CD4-positive, alpha-beta T cell (primary cell): ENCODE measurements at regions not wholly inside any gene's neighbourhood (a gene's known extent, or its start where the extent isn't known, plus 50 kb on each side); places are given as distances from the start of the nearest gene placed in this dataset.

Source experiments
- ATAC-seq: fragments of 200-7000 bp; cut with Tn5 transposase; one replicate; pipeline ENCODE4 v1.10.0; 2022; ENCODE audit warnings: mild to moderate bottlenecking; ENCODE audit not compliant: poor library complexity
- CTCF ChIA-PET: fragments of 350-600 bp; sonication (Branson Sonifier 250); formaldehyde crosslinking; loops from one replicate; lab custom pipeline; 2021; ENCODE audit warnings: antibody characterized with exemption, inconsistent platforms; lab: Charles Lee
- POLR2A ChIA-PET: fragments of 350-600 bp; sonication (Branson Sonifier 250); formaldehyde crosslinking; loops from one replicate; lab custom pipeline; 2021; ENCODE audit warnings: antibody characterized with exemption, inconsistent platforms; lab: Charles Lee
- DNase-seq, 14 experiments: peaks; one replicate each; pipeline ENCODE4 v3.0.0-alpha.2; 2013 to 2020; ENCODE audit warnings: mixed read lengths in 2 of 14
- H3K27ac ChIP-seq, 2 donors: one replicate each; pipeline versions ENCODE4 v1.5.1 to v1.7.0; 2013; ENCODE audit warnings: low read length in 2 of 2, low read depth in 1 of 2, mild to moderate bottlenecking in 1 of 2
- H3K27me3 ChIP-seq, 2 experiments: 1 replicate in 1 of 2; 2 replicates in 1 of 2; pipeline versions ENCODE4 v1.6.1 to v1.7.0; 2013; ENCODE audit warnings: low read length in 2 of 2, control low read depth in 1 of 2, mild to moderate bottlenecking in 1 of 2, moderate library complexity in 1 of 2; ENCODE audit not compliant: insufficient read depth in 2 of 2, control insufficient read depth in 1 of 2
- H3K36me3 ChIP-seq: one replicate; pipeline ENCODE4 v1.6.1; 2013; ENCODE audit warnings: low read length, control low read depth; ENCODE audit not compliant: insufficient read depth
- H3K4me1 ChIP-seq: one replicate; pipeline ENCODE4 v1.6.1; 2013; ENCODE audit warnings: low read length, control low read depth; ENCODE audit not compliant: insufficient read depth
- H3K4me3 ChIP-seq: one replicate; pipeline ENCODE4 v1.5.1; 2013; ENCODE audit warnings: mild to moderate bottlenecking, low read length, moderate library complexity
- H3K9me3 ChIP-seq, 2 experiments: 1 replicate in 1 of 2; 2 replicates in 1 of 2; pipeline versions ENCODE4 v1.6.1 to v1.7.0; 2013; ENCODE audit warnings: low read length in 2 of 2, mild to moderate bottlenecking in 2 of 2, control low read depth in 1 of 2, moderate library complexity in 1 of 2; ENCODE audit not compliant: control insufficient read depth in 1 of 2, insufficient read depth in 1 of 2
- H3K27ac Mint-ChIP-seq: one replicate; pipeline ENCODE4 v1.8.0; 2020; ENCODE audit warnings: mixed read lengths
- H3K27me3 Mint-ChIP-seq: one replicate; pipeline ENCODE4 v1.8.0; 2021; ENCODE audit warnings: mixed read lengths
- H3K36me3 Mint-ChIP-seq: one replicate; pipeline ENCODE4 v1.8.0; 2021; ENCODE audit warnings: low read depth, mixed read lengths
- H3K4me1 Mint-ChIP-seq: one replicate; pipeline ENCODE4 v1.8.0; 2021; ENCODE audit warnings: low read depth, mixed read lengths
- H3K4me3 Mint-ChIP-seq: one replicate; pipeline ENCODE4 v1.8.0; 2020; ENCODE audit warnings: mild to moderate bottlenecking, mixed read lengths
- H3K9me3 Mint-ChIP-seq: one replicate; pipeline ENCODE4 v1.8.0; 2020; ENCODE audit warnings: mixed read lengths
- intact Hi-C, 2 experiments: fragments of 100-400 bp; cut with DNase I in 1 of 2; cut with micrococcal nuclease in 1 of 2; formaldehyde crosslinking; loops; one replicate each; pipeline versions ENCODE4 v1.15.1 to v1.9.0; 2023 to 2025; cut with DNase I, micrococcal nuclease
- TF ChIP-seq, protein P1 (sequence below): fragments of 200-600 bp; IDR thresholded peaks from one replicate; pipeline ENCODE4 v1.8.0; 2022; ENCODE audit warnings: antibody characterized with exemption, mild to moderate bottlenecking

- TF ChIP-seq, protein P1, sequence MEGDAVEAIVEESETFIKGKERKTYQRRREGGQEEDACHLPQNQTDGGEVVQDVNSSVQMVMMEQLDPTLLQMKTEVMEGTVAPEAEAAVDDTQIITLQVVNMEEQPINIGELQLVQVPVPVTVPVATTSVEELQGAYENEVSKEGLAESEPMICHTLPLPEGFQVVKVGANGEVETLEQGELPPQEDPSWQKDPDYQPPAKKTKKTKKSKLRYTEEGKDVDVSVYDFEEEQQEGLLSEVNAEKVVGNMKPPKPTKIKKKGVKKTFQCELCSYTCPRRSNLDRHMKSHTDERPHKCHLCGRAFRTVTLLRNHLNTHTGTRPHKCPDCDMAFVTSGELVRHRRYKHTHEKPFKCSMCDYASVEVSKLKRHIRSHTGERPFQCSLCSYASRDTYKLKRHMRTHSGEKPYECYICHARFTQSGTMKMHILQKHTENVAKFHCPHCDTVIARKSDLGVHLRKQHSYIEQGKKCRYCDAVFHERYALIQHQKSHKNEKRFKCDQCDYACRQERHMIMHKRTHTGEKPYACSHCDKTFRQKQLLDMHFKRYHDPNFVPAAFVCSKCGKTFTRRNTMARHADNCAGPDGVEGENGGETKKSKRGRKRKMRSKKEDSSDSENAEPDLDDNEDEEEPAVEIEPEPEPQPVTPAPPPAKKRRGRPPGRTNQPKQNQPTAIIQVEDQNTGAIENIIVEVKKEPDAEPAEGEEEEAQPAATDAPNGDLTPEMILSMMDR: no peak
- intact Hi-C loops: no loop called here
- no peaks in the 10 kb centered on the region for H3K36me3 ChIP-seq
- POLR2A ChIA-PET: no interaction called here
- CTCF ChIA-PET: no interaction called here
- Mint-ChIP-seq H3K27ac (no peak overlapping the region), H3K4me1 (no peaks in the 10 kb centered on the region), H3K27me3 (no peaks in the 10 kb centered on the region), H3K9me3 (peaks cover 10% of the 10 kb centered on the region), H3K36me3 (peaks cover 7% of the 10 kb centered on the region), H3K4me3 (no peak overlapping the region)
- peaks cover 0 to 16% of the 10 kb centered on the region in 2 experiments for H3K9me3 ChIP-seq
- no peak overlapping the region for H3K4me3 ChIP-seq
- no peak overlapping the region for H3K27ac ChIP-seq
- no peaks in the 10 kb centered on the region for H3K27me3 ChIP-seq
- no peak for ATAC-seq
- DNase-seq: no peak
- H3K4me1 ChIP-seq: no peaks in the 10 kb centered on the region
Observed at GRCh38 chr14:33871394-33871793, 79.5 kb downstream of the EGLN3 start.

- no peaks in the 10 kb centered on the region for H3K4me1 Mint-ChIP-seq
- no peaks in the 10 kb centered on the region for H3K36me3 Mint-ChIP-seq
- DNase-seq: no peak
- no peaks in the 10 kb centered on the region for H3K36me3 ChIP-seq
- H3K27me3 ChIP-seq: no peaks in the 10 kb centered on the region
- TF ChIP-seq, protein P1: no peak
- no peak overlapping the region for H3K27ac ChIP-seq
- no peak for ATAC-seq
- H3K9me3 Mint-ChIP-seq: no peaks in the 10 kb centered on the region
- POLR2A ChIA-PET: no interaction called here
- CTCF ChIA-PET: no interaction called here
- no peak overlapping the region for H3K27ac Mint-ChIP-seq
- no peak overlapping the region for H3K4me3 ChIP-seq
- no peaks in the 10 kb centered on the region for H3K27me3 Mint-ChIP-seq
- no peaks in the 10 kb centered on the region for H3K9me3 ChIP-seq
- no peaks in the 10 kb centered on the region for H3K4me1 ChIP-seq
- no peak overlapping the region for H3K4me3 Mint-ChIP-seq
- intact Hi-C loops: no loop called here
Observed at GRCh38 chr14:33866425-33867088, 84.3 kb downstream of the EGLN3 start.

DNA sequence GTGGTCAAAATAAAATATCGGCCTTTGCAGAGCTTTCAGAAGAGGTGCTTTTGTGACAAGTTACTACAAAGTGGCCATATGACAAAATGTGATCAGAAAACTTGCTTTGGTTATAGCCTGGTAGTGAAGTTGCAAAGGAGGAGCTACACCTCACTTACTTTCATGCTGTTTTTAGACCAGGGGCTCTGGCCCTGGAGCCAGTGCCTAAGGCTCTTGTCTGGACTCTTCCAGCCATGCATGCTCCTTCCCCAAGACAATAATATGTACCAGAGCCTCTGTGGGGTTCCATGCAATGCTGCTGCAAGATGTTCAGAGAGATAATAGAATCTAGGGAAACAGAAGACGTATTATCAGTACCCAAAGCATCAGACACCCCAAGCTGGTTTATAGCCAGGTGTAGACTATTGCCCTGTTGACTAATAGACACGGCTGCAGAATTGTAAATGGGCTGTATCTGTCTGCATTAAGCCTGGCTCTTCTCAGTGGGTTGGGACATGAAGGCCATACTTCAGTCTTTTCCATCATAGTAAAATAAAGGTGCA is 88.5 kb downstream of the EGLN3 start:
- Histone ChIP-seq H3K9me3 (no peaks in the 10 kb centered on the region), H3K27ac (no peak overlapping the region), H3K4me1 (no peaks in the 10 kb centered on the region), H3K27me3 (no peaks in the 10 kb centered on the region), H3K4me3 (no peak overlapping the region), H3K36me3 (no peaks in the 10 kb centered on the region)
- ATAC-seq (no peak), DNase-seq (no peak)
- H3K36me3 Mint-ChIP-seq: no peaks in the 10 kb centered on the region
- intact Hi-C loops: no loop called here
- CTCF ChIA-PET: no interaction called here
- H3K27ac Mint-ChIP-seq: no peak overlapping the region
- no peaks in the 10 kb centered on the region for H3K4me1 Mint-ChIP-seq
- no peak overlapping the region for H3K4me3 Mint-ChIP-seq
- TF ChIP-seq, protein P1: no peak
- no peaks in the 10 kb centered on the region for H3K9me3 Mint-ChIP-seq
- POLR2A ChIA-PET: no interaction called here
- no peaks in the 10 kb centered on the region for H3K27me3 Mint-ChIP-seq
